ENCODE measurements at regions not wholly inside any gene's neighbourhood (a gene's known extent, or its start where the extent isn't known, plus 50 kb on each side); places are given as distances from the start of the nearest gene placed in this dataset.
A peak's percentile ranks its signal among the peaks of the same experiment; 100 is the strongest.

DNA sequence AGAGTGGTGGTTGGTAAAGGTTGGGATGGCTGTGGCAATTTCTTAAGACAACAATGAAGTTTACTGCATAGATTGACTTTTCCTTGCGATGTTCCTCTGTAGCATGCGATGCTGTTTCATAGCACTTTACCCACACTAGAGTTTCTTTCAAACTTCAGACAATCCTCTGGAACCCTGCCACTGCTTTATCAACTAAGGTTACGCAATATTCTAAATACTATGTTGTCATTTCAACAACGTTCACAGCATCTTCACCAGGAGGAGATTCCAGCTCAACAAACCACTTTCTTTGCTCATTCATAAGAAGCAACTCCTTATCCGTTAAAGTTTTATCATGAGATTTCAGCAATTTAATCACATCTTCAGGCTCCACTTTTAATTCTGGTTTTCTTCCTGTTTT is 161.2 kb upstream of the NRSN1 start:
- FAIRE-seq (no peak), DNase-seq (ENCODE audit: low read depth in 1 of 2, low spot score in 1 of 2) (no peak), ATAC-seq (no peak)
- ChIA-PET POLR2A (no interaction called here), CTCF (no interaction called here)
- no peak overlapping the region for H3K4me2 ChIP-seq
- H3K4me3 ChIP-seq: no peak overlapping the region
- WGBS (ENCODE audit: missing lambda C conversion rate): 36% methylated on average over 5 of the region's 5 CpGs
- no peak overlapping the region for H3K27ac ChIP-seq
- TF ChIP-seq MAFK (IDR thresholded peaks at IDR 0.05; ENCODE audit: partially characterized antibody) (no peak), HDAC2 (IDR thresholded peaks at IDR 0.05) (no peak), EHF (CRISPR knock-in tag; IDR thresholded peaks at IDR 0.05) (no peak), CHD2 (IDR thresholded peaks at IDR 0.05; ENCODE audit: low read length, partially characterized antibody) (no peak), RAD21 (conservative IDR thresholded peaks at IDR 0.05 in 1 of 2, IDR thresholded peaks at IDR 0.05 in 1 of 2) (no peak), EHMT2 (IDR thresholded peaks at IDR 0.05; ENCODE audit: low read depth) (no peak), CEBPB (IDR thresholded peaks at IDR 0.05) (peak in 1 of 2 experiments; percentile 22; a peak in 1 of 4 replicates)
- no peaks in the 10 kb centered on the region for H3K9me3 ChIP-seq
- no peaks in the 10 kb centered on the region for H3K4me1 ChIP-seq

DNA sequence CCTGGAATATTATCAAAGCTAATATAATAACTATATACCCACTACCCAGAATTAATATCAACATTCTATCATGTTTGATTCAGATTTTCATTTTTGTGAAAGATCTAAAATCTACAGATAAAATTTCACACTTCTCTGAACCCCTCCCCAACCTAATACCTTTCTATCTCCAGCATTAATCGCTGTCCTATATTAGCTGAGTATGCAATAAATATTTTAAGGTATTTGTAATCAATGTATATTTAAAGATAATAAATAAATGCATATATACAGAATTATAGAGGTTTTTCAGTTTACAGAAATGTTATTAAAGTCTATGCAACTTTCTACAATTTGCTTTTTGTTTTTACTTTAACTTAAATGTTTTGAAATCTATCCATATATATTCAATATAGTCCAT is 156.7 kb upstream of the NRSN1 start:
- FAIRE-seq (no peak), DNase-seq (ENCODE audit: low read depth in 1 of 2, low spot score in 1 of 2) (no peak), ATAC-seq (no peak)
- 3% methylated on average over 1 of the region's 1 CpG for WGBS (ENCODE audit: missing lambda C conversion rate)
- Histone ChIP-seq H3K27ac (no peak overlapping the region), H3K4me1 (no peaks in the 10 kb centered on the region), H3K4me2 (no peak overlapping the region), H3K4me3 (no peak overlapping the region), H3K9me3 (no peaks in the 10 kb centered on the region)
- ChIA-PET POLR2A (no interaction called here), CTCF (no interaction called here)
- TF ChIP-seq PHF8 (IDR thresholded peaks at IDR 0.05; ENCODE audit: borderline replicate concordance, low read depth): no peak
- no peak for TF ChIP-seq POLR2AphosphoS2 (conservative IDR thresholded peaks at IDR 0.05; ENCODE audit: low read length)
- no peak for TF ChIP-seq HOXB5 (CRISPR knock-in tag; IDR thresholded peaks at IDR 0.05)
- TF ChIP-seq HDAC2 (IDR thresholded peaks at IDR 0.05): no peak
- TF ChIP-seq SMC3 (IDR thresholded peaks at IDR 0.05): no peak
- TF ChIP-seq MAFK (IDR thresholded peaks at IDR 0.05; ENCODE audit: partially characterized antibody): peak; percentile 23

DNA sequence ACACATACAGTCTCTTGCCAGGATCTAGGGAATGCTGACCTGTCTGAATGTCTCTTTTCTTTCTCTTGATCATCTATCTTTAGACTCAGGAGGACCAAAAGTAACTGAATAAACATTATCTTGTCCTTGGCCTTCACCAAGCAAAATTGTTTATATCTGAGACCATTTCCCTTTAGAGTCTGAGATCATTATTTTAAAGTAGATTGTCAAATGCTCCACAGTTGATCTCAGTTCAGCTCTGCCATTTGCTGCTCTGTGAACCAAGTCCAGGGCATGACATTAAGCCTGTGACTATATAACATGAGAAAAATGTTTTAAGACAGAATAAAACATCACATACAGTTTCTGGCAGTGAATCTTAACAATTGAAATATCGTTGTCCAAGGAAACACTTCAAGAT is 148.3 kb upstream of the NRSN1 start:
- ChIA-PET POLR2A (no interaction called here), CTCF (no interaction called here)
- TF ChIP-seq ZFP36 (IDR thresholded peaks at IDR 0.05; ENCODE audit: borderline replicate concordance, partially characterized antibody) (no peak), HEYL (CRISPR knock-in tag; IDR thresholded peaks at IDR 0.05) (no peak), NR3C1 (IDR thresholded peaks at IDR 0.05) (no peak), PHF8 (IDR thresholded peaks at IDR 0.05; ENCODE audit: borderline replicate concordance, low read depth) (no peak), TFCP2L1 (CRISPR knock-in tag; IDR thresholded peaks at IDR 0.05) (no peak), POLR2AphosphoS2 (conservative IDR thresholded peaks at IDR 0.05; ENCODE audit: low read length) (no peak), SMC3 (IDR thresholded peaks at IDR 0.05) (no peak), EP300 (IDR thresholded peaks at IDR 0.05) (no peak), ZNF302 (CRISPR knock-in tag; IDR thresholded peaks at IDR 0.05) (no peak), RNF2 (IDR thresholded peaks at IDR 0.05; ENCODE audit: borderline replicate concordance, low read depth) (no peak), RARB (CRISPR knock-in tag; IDR thresholded peaks at IDR 0.05) (no peak), NPAS2 (CRISPR knock-in tag; IDR thresholded peaks at IDR 0.05; ENCODE audit: borderline replicate concordance) (no peak), BHLHE40 (IDR thresholded peaks at IDR 0.05; ENCODE audit: low read depth, low read length) (no peak), HDAC2 (IDR thresholded peaks at IDR 0.05) (no peak)
- no peak for ATAC-seq
- WGBS (ENCODE audit: missing lambda C conversion rate): 42% methylated on average over 1 of the region's 1 CpG
- Histone ChIP-seq H3K4me1 (no peaks in the 10 kb centered on the region), H3K9me3 (no peaks in the 10 kb centered on the region), H3K4me3 (no peak overlapping the region), H3K4me2 (no peak overlapping the region), H3K27ac (no peak overlapping the region)
- DNase-seq (ENCODE audit: low read depth in 1 of 2, low spot score in 1 of 2): no peak
- no peak for FAIRE-seq

DNA sequence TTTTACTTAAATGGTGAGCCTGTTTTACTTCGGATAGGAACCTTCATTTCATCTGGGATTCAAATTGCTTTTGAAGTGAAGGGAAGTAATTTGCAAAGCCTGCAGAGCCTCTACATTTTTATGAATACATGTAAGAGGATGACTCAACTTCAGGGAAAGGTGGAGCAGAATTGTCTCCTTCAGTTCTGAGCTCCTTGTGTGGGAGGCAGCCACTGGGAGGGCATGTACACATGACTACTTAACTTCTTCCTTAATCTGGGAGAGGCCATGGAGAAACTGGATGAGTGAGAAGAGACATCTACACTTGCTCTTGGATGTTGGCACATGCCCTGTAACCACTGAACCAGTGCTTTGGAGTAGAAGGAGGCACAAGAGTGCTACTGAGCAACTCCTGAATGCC is 145.1 kb upstream of the NRSN1 start:
- ChIA-PET CTCF (no interaction called here), POLR2A (no interaction called here)
- no peak for FAIRE-seq
- Histone ChIP-seq H3K4me1 (no peaks in the 10 kb centered on the region), H3K4me3 (no peak overlapping the region), H3K4me2 (no peak overlapping the region), H3K9me3 (no peaks in the 10 kb centered on the region), H3K27ac (no peak overlapping the region)
- DNase-seq (ENCODE audit: low read depth in 1 of 2, low spot score in 1 of 2): no peak
- no peak for ATAC-seq
- no peak for TF ChIP-seq MYC (IDR thresholded peaks at IDR 0.05; ENCODE audit: borderline replicate concordance, low read length)
- no peak for TF ChIP-seq HDAC2 (IDR thresholded peaks at IDR 0.05)
- TF ChIP-seq PHF8 (IDR thresholded peaks at IDR 0.05; ENCODE audit: borderline replicate concordance, low read depth): no peak
- no peak for TF ChIP-seq TP53 (CRISPR knock-in tag; IDR thresholded peaks at IDR 0.05)
- TF ChIP-seq, protein P1, sequence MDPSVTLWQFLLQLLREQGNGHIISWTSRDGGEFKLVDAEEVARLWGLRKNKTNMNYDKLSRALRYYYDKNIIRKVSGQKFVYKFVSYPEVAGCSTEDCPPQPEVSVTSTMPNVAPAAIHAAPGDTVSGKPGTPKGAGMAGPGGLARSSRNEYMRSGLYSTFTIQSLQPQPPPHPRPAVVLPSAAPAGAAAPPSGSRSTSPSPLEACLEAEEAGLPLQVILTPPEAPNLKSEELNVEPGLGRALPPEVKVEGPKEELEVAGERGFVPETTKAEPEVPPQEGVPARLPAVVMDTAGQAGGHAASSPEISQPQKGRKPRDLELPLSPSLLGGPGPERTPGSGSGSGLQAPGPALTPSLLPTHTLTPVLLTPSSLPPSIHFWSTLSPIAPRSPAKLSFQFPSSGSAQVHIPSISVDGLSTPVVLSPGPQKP (IDR thresholded peaks at IDR 0.05; ENCODE audit: low read depth, low read length): no peak
- TF ChIP-seq EHF (CRISPR knock-in tag; IDR thresholded peaks at IDR 0.05): no peak
- TF ChIP-seq JUNB (IDR thresholded peaks at IDR 0.05): no peak
- no peak for TF ChIP-seq SMC3 (IDR thresholded peaks at IDR 0.05)
- TF ChIP-seq RAD21 (conservative IDR thresholded peaks at IDR 0.05 in 1 of 2, IDR thresholded peaks at IDR 0.05 in 1 of 2): no peak
- TF ChIP-seq ZC3H11A (IDR thresholded peaks at IDR 0.05): no peak
- no peak for TF ChIP-seq EP300 (IDR thresholded peaks at IDR 0.05)
- TF ChIP-seq, protein P2, sequence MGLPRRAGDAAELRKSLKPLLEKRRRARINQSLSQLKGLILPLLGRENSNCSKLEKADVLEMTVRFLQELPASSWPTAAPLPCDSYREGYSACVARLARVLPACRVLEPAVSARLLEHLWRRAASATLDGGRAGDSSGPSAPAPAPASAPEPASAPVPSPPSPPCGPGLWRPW (IDR thresholded peaks at IDR 0.05): no peak
- TF ChIP-seq, protein P3, sequence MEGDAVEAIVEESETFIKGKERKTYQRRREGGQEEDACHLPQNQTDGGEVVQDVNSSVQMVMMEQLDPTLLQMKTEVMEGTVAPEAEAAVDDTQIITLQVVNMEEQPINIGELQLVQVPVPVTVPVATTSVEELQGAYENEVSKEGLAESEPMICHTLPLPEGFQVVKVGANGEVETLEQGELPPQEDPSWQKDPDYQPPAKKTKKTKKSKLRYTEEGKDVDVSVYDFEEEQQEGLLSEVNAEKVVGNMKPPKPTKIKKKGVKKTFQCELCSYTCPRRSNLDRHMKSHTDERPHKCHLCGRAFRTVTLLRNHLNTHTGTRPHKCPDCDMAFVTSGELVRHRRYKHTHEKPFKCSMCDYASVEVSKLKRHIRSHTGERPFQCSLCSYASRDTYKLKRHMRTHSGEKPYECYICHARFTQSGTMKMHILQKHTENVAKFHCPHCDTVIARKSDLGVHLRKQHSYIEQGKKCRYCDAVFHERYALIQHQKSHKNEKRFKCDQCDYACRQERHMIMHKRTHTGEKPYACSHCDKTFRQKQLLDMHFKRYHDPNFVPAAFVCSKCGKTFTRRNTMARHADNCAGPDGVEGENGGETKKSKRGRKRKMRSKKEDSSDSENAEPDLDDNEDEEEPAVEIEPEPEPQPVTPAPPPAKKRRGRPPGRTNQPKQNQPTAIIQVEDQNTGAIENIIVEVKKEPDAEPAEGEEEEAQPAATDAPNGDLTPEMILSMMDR (IDR thresholded peaks at IDR 0.05): no peak
- TF ChIP-seq CEBPB (IDR thresholded peaks at IDR 0.05): no peak
- no peak for TF ChIP-seq POLR2A (IDR thresholded peaks at IDR 0.05; ENCODE audit: low read length)
- TF ChIP-seq SREBF2 (IDR thresholded peaks at IDR 0.05): no peak
- WGBS (ENCODE audit: missing lambda C conversion rate): 0% methylated on average over 1 of the region's 1 CpG

Measured in A549 (cell line).